CD4-positive, alpha-beta memory T cell (primary cell): ENCODE measurements at regions not wholly inside any gene's neighbourhood (a gene's known extent, or its start where the extent isn't known, plus 50 kb on each side); places are given as distances from the start of the nearest gene placed in this dataset.

Source experiments
- CTCF ChIA-PET: fragments of 350-600 bp; sonication (Branson Sonifier 250); formaldehyde crosslinking; loops from one replicate; lab custom pipeline; 2021; ENCODE audit warnings: inconsistent platforms; ENCODE audit not compliant: partially characterized antibody; lab: Charles Lee
- POLR2A ChIA-PET: fragments of 350-600 bp; sonication (Branson Sonifier 250); formaldehyde crosslinking; loops from one replicate; lab custom pipeline; 2021; ENCODE audit not compliant: partially characterized antibody; lab: Charles Lee
- DNase-seq, 5 donors: peaks; one replicate each; pipeline versions ENCODE4 v3.0.0 to v3.0.0-alpha.2; 2020 to 2022; ENCODE audit warnings: mixed read lengths in 1 of 5
- H3K27ac ChIP-seq: one replicate; pipeline ENCODE4 v1.7.0; 2013; ENCODE audit warnings: low read depth, low read length
- H3K27me3 ChIP-seq: 2 replicates; pipeline ENCODE4 v1.7.0; 2013; ENCODE audit warnings: mild to moderate bottlenecking, low read length, moderate library complexity; ENCODE audit not compliant: insufficient read depth
- H3K36me3 ChIP-seq: 2 replicates; pipeline ENCODE4 v1.7.0; 2013; ENCODE audit warnings: mild to moderate bottlenecking, low read length, moderate library complexity; ENCODE audit not compliant: insufficient read depth
- H3K4me1 ChIP-seq: 2 replicates; pipeline ENCODE4 v1.7.0; 2013; ENCODE audit warnings: mild to moderate bottlenecking, low read length, moderate library complexity; ENCODE audit not compliant: insufficient read depth
- H3K4me3 ChIP-seq, 2 donors: one replicate each; pipeline ENCODE4 v1.7.0; 2013; ENCODE audit warnings: low read length in 2 of 2, mild to moderate bottlenecking in 1 of 2
- H3K9me3 ChIP-seq, 2 donors: one replicate each; pipeline ENCODE4 v1.7.0; 2013; ENCODE audit warnings: low read length in 2 of 2, control low read depth in 1 of 2; ENCODE audit not compliant: control insufficient read depth in 1 of 2
- H3K27ac Mint-ChIP-seq, 7 donors: one replicate each; pipeline ENCODE4 v1.8.0; 2020 to 2021; ENCODE audit warnings: mixed read lengths in 7 of 7, mild to moderate bottlenecking in 6 of 7, inconsistent platforms in 3 of 7, moderate library complexity in 3 of 7
- H3K27me3 Mint-ChIP-seq, 2 donors: one replicate each; pipeline ENCODE4 v1.8.0; 2020 to 2021; ENCODE audit warnings: mixed read lengths in 2 of 2
- H3K36me3 Mint-ChIP-seq, 2 donors: one replicate each; pipeline ENCODE4 v1.8.0; 2020 to 2021; ENCODE audit warnings: mixed read lengths in 2 of 2, inconsistent platforms in 1 of 2, mild to moderate bottlenecking in 1 of 2
- H3K4me1 Mint-ChIP-seq, 4 donors: one replicate each; pipeline ENCODE4 v1.8.0; 2020 to 2021; ENCODE audit warnings: mixed read lengths in 4 of 4, mild to moderate bottlenecking in 1 of 4
- H3K4me3 Mint-ChIP-seq, 8 donors: one replicate each; pipeline ENCODE4 v1.8.0; 2020 to 2021; ENCODE audit warnings: mixed read lengths in 8 of 8, mild to moderate bottlenecking in 7 of 8, moderate library complexity in 6 of 8, inconsistent platforms in 3 of 8
- H3K9me3 Mint-ChIP-seq, 8 donors: one replicate each; pipeline ENCODE4 v1.8.0; 2020 to 2021; ENCODE audit warnings: mixed read lengths in 8 of 8, mild to moderate bottlenecking in 5 of 8, inconsistent platforms in 3 of 8, moderate library complexity in 1 of 8
- intact Hi-C: fragments of 100-400 bp; cut with micrococcal nuclease; formaldehyde crosslinking; loops from one replicate; pipeline ENCODE4 v1.15.1; 2023

GRCh38 chr2:217231212-217231611 is 371.3 kb upstream of the TNP1 start:
- no peaks in the 10 kb centered on the region for H3K36me3 ChIP-seq
- intact Hi-C loops: no loop called here
- ChIA-PET POLR2A (no interaction called here), CTCF (no interaction called here)
- H3K9me3 ChIP-seq: no peaks in the 10 kb centered on the region
- Mint-ChIP-seq H3K36me3 (no peaks in the 10 kb centered on the region), H3K4me3 (no peak overlapping the region), H3K27ac (no peak overlapping the region), H3K4me1 (no peaks in the 10 kb centered on the region), H3K27me3 (peaks cover 0 to 2% of the 10 kb centered on the region in 2 donors), H3K9me3 (peaks cover 0 to 2% (median 0%) of the 10 kb centered on the region in 8 donors)
- H3K27me3 ChIP-seq: no peaks in the 10 kb centered on the region
- no peaks in the 10 kb centered on the region for H3K4me1 ChIP-seq
- no peak overlapping the region for H3K4me3 ChIP-seq
- no peak overlapping the region for H3K27ac ChIP-seq
- no peak for DNase-seq

DNA sequence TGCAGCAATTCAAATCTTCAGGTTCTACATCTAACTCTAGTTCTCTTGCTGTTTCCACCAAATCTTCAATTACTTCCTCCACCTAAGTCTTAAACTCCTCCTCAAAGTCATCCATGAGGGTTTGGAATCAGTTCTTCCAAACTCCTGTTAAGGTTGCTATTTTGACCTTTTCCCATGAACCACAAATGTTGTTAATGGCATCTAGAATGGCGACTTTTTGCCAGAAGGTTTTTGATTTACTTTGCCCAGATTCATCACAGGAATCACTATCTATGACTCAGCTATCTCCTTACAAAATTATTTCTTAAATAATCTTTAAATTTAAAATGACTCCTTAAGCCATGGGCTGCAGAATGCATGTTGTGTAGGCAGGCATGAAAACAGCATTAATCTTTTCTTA is 368.9 kb upstream of the TNP1 start:
- ChIA-PET CTCF (interaction anchor here (1.2 kb wide), 1 partner anchor 127 kb away, joined by 4 read pairs; no protein-coding TSS in a partner anchor), POLR2A (no interaction called here)
- H3K27me3 Mint-ChIP-seq: no peaks in the 10 kb centered on the region
- no peak overlapping the region for H3K27ac Mint-ChIP-seq
- H3K4me1 ChIP-seq: peaks cover 3% of the 10 kb centered on the region
- H3K36me3 ChIP-seq: no peaks in the 10 kb centered on the region
- no peaks in the 10 kb centered on the region for H3K9me3 ChIP-seq
- intact Hi-C loops: no loop called here
- no peak overlapping the region for H3K4me3 ChIP-seq
- peaks cover 0 to 2% (median 0%) of the 10 kb centered on the region in 8 donors for H3K9me3 Mint-ChIP-seq
- H3K4me3 Mint-ChIP-seq: no peak overlapping the region
- DNase-seq: no peak
- H3K27ac ChIP-seq: no peak overlapping the region
- no peaks in the 10 kb centered on the region for H3K36me3 Mint-ChIP-seq
- H3K27me3 ChIP-seq: no peaks in the 10 kb centered on the region
- peaks cover 0 to 2% (median under 1%) of the 10 kb centered on the region in 4 donors for H3K4me1 Mint-ChIP-seq

- H3K4me1 ChIP-seq: peaks cover 12% of the 10 kb centered on the region
- no peaks in the 10 kb centered on the region for H3K36me3 ChIP-seq
- CTCF ChIA-PET: no interaction called here
- POLR2A ChIA-PET: no interaction called here
- H3K27me3 ChIP-seq: no peaks in the 10 kb centered on the region
- Mint-ChIP-seq H3K4me1 (peaks cover 7 to 11% (median 8%) of the 10 kb centered on the region in 4 donors), H3K27ac (no peak overlapping the region), H3K9me3 (peaks cover 0 to 2% (median 0%) of the 10 kb centered on the region in 8 donors), H3K4me3 (no peak overlapping the region), H3K36me3 (no peaks in the 10 kb centered on the region), H3K27me3 (no peaks in the 10 kb centered on the region)
- no peaks in the 10 kb centered on the region for H3K9me3 ChIP-seq
- H3K27ac ChIP-seq: no peak overlapping the region
- intact Hi-C loops: no loop called here
- no peak for DNase-seq
- no peak overlapping the region for H3K4me3 ChIP-seq
These were observed 367.9 kb upstream of the TNP1 start for GRCh38 chr2:217227794-217228193.

GRCh38 chr2:217225596-217225995 is 365.7 kb upstream of the TNP1 start:
- H3K9me3 Mint-ChIP-seq: peaks cover 0 to 2% (median 0%) of the 10 kb centered on the region in 8 donors
- H3K27me3 Mint-ChIP-seq: no peaks in the 10 kb centered on the region
- H3K9me3 ChIP-seq: no peaks in the 10 kb centered on the region
- CTCF ChIA-PET: no interaction called here
- H3K4me3 Mint-ChIP-seq: no peak overlapping the region
- H3K36me3 ChIP-seq: no peaks in the 10 kb centered on the region
- no peak for DNase-seq
- no peak overlapping the region for H3K27ac Mint-ChIP-seq
- intact Hi-C loops: no loop called here
- no peak overlapping the region for H3K4me3 ChIP-seq
- H3K4me1 ChIP-seq: peaks cover 18% of the 10 kb centered on the region
- H3K36me3 Mint-ChIP-seq: no peaks in the 10 kb centered on the region
- POLR2A ChIA-PET: no interaction called here
- no peaks in the 10 kb centered on the region for H3K27me3 ChIP-seq
- H3K27ac ChIP-seq: no peak overlapping the region
- peaks cover 11 to 19% (median 14%) of the 10 kb centered on the region in 4 donors for H3K4me1 Mint-ChIP-seq

DNA sequence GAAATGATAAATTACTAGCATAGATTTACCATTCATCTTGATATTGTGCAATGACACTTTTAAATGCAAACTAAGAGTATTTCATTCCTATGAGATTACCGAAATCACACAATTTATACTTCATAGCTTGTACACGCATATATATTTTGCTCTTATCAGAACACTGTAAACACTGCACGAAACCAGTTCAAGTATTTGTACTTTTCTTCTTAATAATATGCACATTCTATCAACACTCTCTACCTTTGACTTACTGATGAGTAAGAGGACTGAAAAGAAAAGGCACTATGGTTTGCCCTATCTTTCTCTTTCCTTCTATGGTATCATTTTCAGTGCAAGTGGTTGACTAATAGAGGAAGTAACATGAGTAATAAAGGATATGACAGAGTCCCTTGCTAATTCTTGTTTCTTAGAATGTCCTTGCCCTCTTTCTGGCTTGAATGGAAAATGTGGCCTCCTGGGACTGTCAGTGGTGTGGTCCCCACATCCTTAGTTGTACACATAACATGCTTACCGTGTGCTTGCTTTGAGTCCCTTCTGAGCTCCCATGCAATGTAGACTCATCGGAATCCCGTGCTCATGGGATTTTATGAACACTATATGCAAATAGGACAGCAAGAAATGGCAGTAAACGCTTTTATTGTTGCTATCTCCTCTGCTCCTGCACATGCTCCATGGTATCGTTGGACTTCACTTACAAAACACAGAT is 363.5 kb upstream of the TNP1 start:
- ChIA-PET CTCF (no interaction called here), POLR2A (no interaction called here)
- peaks cover 18% of the 10 kb centered on the region for H3K4me1 ChIP-seq
- intact Hi-C loops: no loop called here
- H3K9me3 ChIP-seq: no peaks in the 10 kb centered on the region
- Mint-ChIP-seq H3K9me3 (no peaks in the 10 kb centered on the region), H3K36me3 (no peaks in the 10 kb centered on the region), H3K4me3 (peak overlapping the region in 1 of 8 donors; percentile 38), H3K4me1 (peaks cover 11 to 19% (median 14%) of the 10 kb centered on the region in 4 donors), H3K27ac (peak overlapping the region in 3 of 7 donors; percentile 4 to 65 (median 30)), H3K27me3 (no peaks in the 10 kb centered on the region)
- H3K4me3 ChIP-seq: no peak overlapping the region
- no peak overlapping the region for H3K27ac ChIP-seq
- no peaks in the 10 kb centered on the region for H3K27me3 ChIP-seq
- peak in 1 of 5 donors; percentile 0 for DNase-seq
- no peaks in the 10 kb centered on the region for H3K36me3 ChIP-seq

DNA sequence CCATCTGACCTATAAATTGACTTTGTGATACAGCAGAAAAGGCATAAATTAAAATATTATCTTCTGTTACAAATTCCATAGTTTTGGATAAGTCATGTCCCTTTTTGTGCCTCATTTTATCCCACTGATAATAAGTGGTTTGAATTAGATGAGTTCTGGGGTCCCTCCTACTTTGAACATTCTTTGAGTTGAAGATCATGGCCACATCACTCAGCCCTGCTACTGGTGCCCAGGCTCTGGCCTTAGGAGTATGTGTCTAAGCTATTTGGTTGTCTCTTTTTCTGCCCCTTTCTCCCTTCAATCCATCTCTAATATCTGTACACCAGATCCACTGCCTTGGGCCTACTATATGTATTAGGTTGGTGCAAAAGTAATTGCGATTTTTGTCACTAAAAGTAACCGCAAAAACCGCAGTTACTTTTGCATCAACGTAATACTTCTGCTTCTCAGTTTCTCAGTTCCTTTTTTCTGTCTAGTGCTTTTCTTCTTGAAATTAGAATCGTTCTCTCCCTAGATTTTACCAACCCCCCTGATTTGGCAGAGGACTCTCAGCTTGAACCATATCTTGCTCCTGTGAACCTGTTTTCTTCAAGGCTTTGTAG is 362.5 kb upstream of the TNP1 start:
- H3K27ac ChIP-seq: no peak overlapping the region
- Mint-ChIP-seq H3K27ac (peak overlapping the region in 3 of 7 donors; percentile 4 to 75 (median 30)), H3K4me3 (peak overlapping the region in 1 of 8 donors; percentile 5), H3K4me1 (peaks cover 11 to 19% (median 14%) of the 10 kb centered on the region in 4 donors), H3K36me3 (no peaks in the 10 kb centered on the region), H3K9me3 (no peaks in the 10 kb centered on the region), H3K27me3 (no peaks in the 10 kb centered on the region)
- no peak overlapping the region for H3K4me3 ChIP-seq
- H3K9me3 ChIP-seq: no peaks in the 10 kb centered on the region
- ChIA-PET CTCF (no interaction called here), POLR2A (no interaction called here)
- DNase-seq: peak in 1 of 5 donors; percentile 5
- no peaks in the 10 kb centered on the region for H3K36me3 ChIP-seq
- H3K27me3 ChIP-seq: no peaks in the 10 kb centered on the region
- peaks cover 18% of the 10 kb centered on the region for H3K4me1 ChIP-seq
- intact Hi-C loops: no loop called here

- CTCF ChIA-PET: no interaction called here
- intact Hi-C loops: no loop called here
- POLR2A ChIA-PET: no interaction called here
- Mint-ChIP-seq H3K4me3 (no peak overlapping the region), H3K27ac (no peak overlapping the region), H3K36me3 (no peaks in the 10 kb centered on the region), H3K9me3 (no peaks in the 10 kb centered on the region), H3K4me1 (peaks cover 11 to 19% (median 14%) of the 10 kb centered on the region in 4 donors), H3K27me3 (no peaks in the 10 kb centered on the region)
- no peak overlapping the region for H3K4me3 ChIP-seq
- no peak for DNase-seq
- no peaks in the 10 kb centered on the region for H3K36me3 ChIP-seq
- no peaks in the 10 kb centered on the region for H3K27me3 ChIP-seq
- H3K27ac ChIP-seq: no peak overlapping the region
- H3K9me3 ChIP-seq: no peaks in the 10 kb centered on the region
- peaks cover 18% of the 10 kb centered on the region for H3K4me1 ChIP-seq
These were observed 360.6 kb upstream of the TNP1 start for GRCh38 chr2:217220228-217221013.
